SK-N-MC (cell line): ENCODE measurements at regions not wholly inside any gene's neighbourhood (a gene's known extent, or its start where the extent isn't known, plus 50 kb on each side); places are given as distances from the start of the nearest gene placed in this dataset.

ENCODE experiments used
- EZH2 ChIP-seq: fragments of 200-600 bp; sonication (generic); IDR thresholded peaks from one replicate; pipeline ENCODE4 v1.6.1; 2017; ENCODE audit warnings: antibody characterized with exemption
- FOXP2 ChIP-seq: optimal IDR thresholded peaks from 2 replicates; pipeline ENCODE3; 2011; ENCODE audit warnings: mild to moderate bottlenecking, moderate library complexity; ENCODE audit not compliant: insufficient read depth; ENCODE audit errors: extremely low read length, control extremely low read depth
- POLR2AphosphoS5 ChIP-seq: IDR thresholded peaks from 2 replicates; pipeline ENCODE4 v1.6.1; 2012; ENCODE audit warnings: mild to moderate bottlenecking, low read depth, low read length, borderline replicate concordance

DNA sequence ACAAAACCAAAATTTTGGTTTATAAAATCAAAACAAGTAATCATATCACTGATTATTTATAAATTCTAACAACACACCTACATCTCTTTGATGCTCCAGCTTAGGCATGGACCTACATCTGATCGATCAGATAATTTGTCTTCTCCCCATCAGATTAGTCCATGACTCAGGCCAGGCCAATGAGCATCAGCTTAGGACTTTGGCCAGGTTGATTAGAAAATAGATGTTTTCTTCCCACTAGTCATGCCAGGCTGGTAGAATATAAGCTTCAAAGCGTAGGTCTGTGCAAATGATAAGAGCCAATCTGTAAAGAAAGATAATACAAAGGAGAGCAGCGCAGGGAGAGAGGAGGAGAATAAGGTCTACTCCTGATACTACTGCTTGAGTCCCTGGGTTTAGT is 1487.9 kb downstream of the FAM181B start:
- TF ChIP-seq EZH2, result no peak
- TF ChIP-seq POLR2AphosphoS5, result no peak
- no peak for TF ChIP-seq FOXP2
